Heart left ventricle (tissue), 16 donors: ENCODE measurements at regions not wholly inside any gene's neighbourhood (a gene's known extent, or its start where the extent isn't known, plus 50 kb on each side); places are given as distances from the start of the nearest gene placed in this dataset.

ENCODE experiments used
- ATAC-seq, 4 donors: fragments of 200-7000 bp; cut with Tn5 transposase; one replicate each; pipeline ENCODE4 v1.9.1; 2020 to 2022; ENCODE audit warnings: moderate library complexity in 4 of 4, mild to moderate bottlenecking in 3 of 4, moderate number of reproducible peaks in 1 of 4
- DNase-seq, 5 donors: peaks; one replicate each; pipeline ENCODE4 v3.0.0-alpha.2; 2020
- H3K27ac ChIP-seq, 12 donors: fragments of 200-600 bp; sonication (generic) in 4 of 12; one replicate each; pipeline versions ENCODE4 v1.5.0 to v1.8.0; 2016 to 2022; ENCODE audit warnings: mild to moderate bottlenecking in 2 of 12
- H3K27me3 ChIP-seq, 9 donors: fragments of 200-600 bp; sonication (generic) in 2 of 9; one replicate each; pipeline versions ENCODE4 v1.5.1 to v1.8.0; 2016 to 2022; ENCODE audit warnings: mild to moderate bottlenecking in 3 of 9
- H3K36me3 ChIP-seq, 9 donors: fragments of 200-600 bp; sonication (generic) in 2 of 9; one replicate each; pipeline versions ENCODE4 v1.5.0 to v1.8.0; 2018 to 2022; ENCODE audit warnings: mild to moderate bottlenecking in 2 of 9
- H3K4me1 ChIP-seq, 12 donors: fragments of 200-600 bp; sonication (generic) in 4 of 12; one replicate each; pipeline versions ENCODE4 v1.5.0 to v1.8.0; 2016 to 2022; ENCODE audit warnings: mild to moderate bottlenecking in 3 of 12
- H3K4me3 ChIP-seq, 12 donors: fragments of 200-600 bp; sonication (generic) in 4 of 12; one replicate each; pipeline versions ENCODE4 v1.5.0 to v1.8.0; 2017 to 2022; ENCODE audit warnings: mild to moderate bottlenecking in 9 of 12, moderate library complexity in 4 of 12
- H3K9me3 ChIP-seq, 12 donors: fragments of 200-600 bp; sonication (generic) in 4 of 12; one replicate each; pipeline versions ENCODE4 v1.5.0 to v1.8.0; 2016 to 2022; ENCODE audit warnings: mild to moderate bottlenecking in 1 of 12
- CTCF ChIP-seq, 12 donors: fragments of 200-600 bp; sonication (generic) in 4 of 12; IDR thresholded peaks; one replicate each; pipeline versions ENCODE4 v1.5.0 to v1.8.0; 2018 to 2022; ENCODE audit warnings: antibody characterized with exemption in 12 of 12, mild to moderate bottlenecking in 5 of 12
- POLR2A ChIP-seq, 2 donors: fragments of 450-650 bp; IDR thresholded peaks; one replicate each; pipeline ENCODE4 v1.6.1; 2017; ENCODE audit warnings: antibody characterized with exemption in 2 of 2, mild to moderate bottlenecking in 2 of 2, moderate library complexity in 2 of 2
- WGBS, 4 donors: extraction: QIAGEN DNeasy Blood & Tissue Kit in 2 of 4; methylation state at CpG; one replicate each; pipeline versions ENCODE4 v1.1.5 to v1.1.7; 2013 to 2018; 5-methylcytosine and 5-hydroxymethylcytosine counted together
- intact Hi-C, 10 donors: fragments of 100-400 bp; cut with DNase I; formaldehyde crosslinking; loops; one replicate each; pipeline versions ENCODE4 v1.11.1 to v1.14.2; 2022
- donor health status: ischemic (EF 13 %, LVEDD 7.1; RV severe dilation, severe dysfunction).
- donor health status: healthy with polysubstance abuse.
- donor health status: DM: no; HTN: yes; CAD: no.
- donor health status: DM: no; HTN: no; CAD: no.
- donor health status: ischemic (EF 25% LVEDD 6.9; RV normal size, moderate dysfunction).
- donor health status: ischemic (EF 25% LVEDD 5.7; RV mildly dilated, moderate dysfunction).
- donor health status: healthy.
- donor health status: DM: yes; HTN: yes; CAD: no.
- donor health status: ischemic (EF 35%, LVEDD 5.7; RV mildly dilated, moderate dysfunction).
- donor health status: nonischemic (EF 11% LVEDD 7.7; RV severe dilation, severe dysfunction).
- donor health status: DM: yes; HTN: yes; CAD: no.
- donor health status: PGD.
- donor health status: ischemic (EF 29% LVEDD 5.4; RV normal size, mild dysfunction).
- donor health status: nonischemic (EF 23%, LVEDD 6.1; RV moderate dilation, normal function).

- no peak for TF ChIP-seq POLR2A (IDR thresholded peaks at IDR 0.05)
- TF ChIP-seq CTCF (IDR thresholded peaks at IDR 0.05): no peak
- no peaks in the 10 kb centered on the region for H3K4me1 ChIP-seq
- intact Hi-C loops: no loop called here
- H3K27me3 ChIP-seq: no peaks in the 10 kb centered on the region
- no peaks in the 10 kb centered on the region for H3K9me3 ChIP-seq
- 86 to 94% (median 90%) methylated on average over 6 of the region's 6 CpGs for WGBS, 4 donors
- H3K4me3 ChIP-seq: no peak overlapping the region
- no peak overlapping the region for H3K27ac ChIP-seq
- ATAC-seq (no peak), DNase-seq (no peak)
- H3K36me3 ChIP-seq: no peaks in the 10 kb centered on the region
These were observed 610.9 kb downstream of the CDH26 start for GRCh38 chr20:60569116-60569515.

GRCh38 chr20:60570481-60571277, 612.5 kb downstream of the CDH26 start:
- H3K4me1 ChIP-seq: no peaks in the 10 kb centered on the region
- peaks cover 0 to 4% (median 0%) of the 10 kb centered on the region in 9 donors for H3K27me3 ChIP-seq
- TF ChIP-seq POLR2A (IDR thresholded peaks at IDR 0.05): no peak
- TF ChIP-seq CTCF (IDR thresholded peaks at IDR 0.05): no peak
- no peaks in the 10 kb centered on the region for H3K9me3 ChIP-seq
- intact Hi-C loops: no loop called here
- ATAC-seq (no peak), DNase-seq (no peak)
- no peak overlapping the region for H3K27ac ChIP-seq
- H3K4me3 ChIP-seq: no peak overlapping the region
- 89 to 92% (median 91%) methylated on average over 11 of the region's 11 CpGs for whole genome bisulfite sequencing, 4 donors
- H3K36me3 ChIP-seq: no peaks in the 10 kb centered on the region

- H3K36me3 ChIP-seq: no peaks in the 10 kb centered on the region
- no peak overlapping the region for H3K27ac ChIP-seq
- H3K9me3 ChIP-seq: no peaks in the 10 kb centered on the region
- TF ChIP-seq CTCF (IDR thresholded peaks at IDR 0.05): no peak
- no peak for TF ChIP-seq POLR2A (IDR thresholded peaks at IDR 0.05)
- intact Hi-C loops: no loop called here
- no peaks in the 10 kb centered on the region for H3K4me1 ChIP-seq
- H3K4me3 ChIP-seq: no peak overlapping the region
- ATAC-seq (no peak), DNase-seq (no peak)
- H3K27me3 ChIP-seq: peaks cover 0 to 5% (median 0%) of the 10 kb centered on the region in 9 donors
- 64 to 75% (median 68%) methylated on average over 4 of the region's 4 CpGs for WGBS, 4 donors
These were observed 614.9 kb downstream of the CDH26 start for GRCh38 chr20:60573003-60573680.

- 88 to 92% (median 90%) methylated on average over 2 of the region's 2 CpGs for WGBS, 4 donors
- Histone ChIP-seq H3K27me3 (peaks cover 0 to 5% (median 0%) of the 10 kb centered on the region in 9 donors), H3K4me3 (no peak overlapping the region), H3K9me3 (no peaks in the 10 kb centered on the region), H3K4me1 (no peaks in the 10 kb centered on the region), H3K36me3 (no peaks in the 10 kb centered on the region), H3K27ac (no peak overlapping the region)
- intact Hi-C loops: no loop called here
- ATAC-seq: no peak
- TF ChIP-seq POLR2A (IDR thresholded peaks at IDR 0.05): no peak
- no peak for TF ChIP-seq CTCF (IDR thresholded peaks at IDR 0.05)
- DNase-seq: no peak
These were observed 618.0 kb downstream of the CDH26 start for GRCh38 chr20:60576236-60576635.
